Fibroblast of skin of abdomen (primary cell): ENCODE measurements at regions not wholly inside any gene's neighbourhood (a gene's known extent, or its start where the extent isn't known, plus 50 kb on each side); places are given as distances from the start of the nearest gene placed in this dataset.
A peak's percentile ranks its signal among the peaks of the same experiment; 100 is the strongest.

Source experiments
- DNase-seq: peaks from one replicate; pipeline ENCODE4 v3.0.0-alpha.2; 2013

- no peak for DNase-seq
Measured at GRCh38 chrX:10083809-10084208, 73.0 kb upstream of the CLCN4 start.

- DNase-seq, result no peak
Measured at GRCh38 chrX:10085223-10085622, 71.6 kb upstream of the CLCN4 start.

- no peak for DNase-seq
Measured at GRCh38 chrX:10086676-10087075, 70.1 kb upstream of the CLCN4 start.

GRCh38 chrX:10087391-10087790 is 69.4 kb upstream of the CLCN4 start:
- no peak for DNase-seq

DNA sequence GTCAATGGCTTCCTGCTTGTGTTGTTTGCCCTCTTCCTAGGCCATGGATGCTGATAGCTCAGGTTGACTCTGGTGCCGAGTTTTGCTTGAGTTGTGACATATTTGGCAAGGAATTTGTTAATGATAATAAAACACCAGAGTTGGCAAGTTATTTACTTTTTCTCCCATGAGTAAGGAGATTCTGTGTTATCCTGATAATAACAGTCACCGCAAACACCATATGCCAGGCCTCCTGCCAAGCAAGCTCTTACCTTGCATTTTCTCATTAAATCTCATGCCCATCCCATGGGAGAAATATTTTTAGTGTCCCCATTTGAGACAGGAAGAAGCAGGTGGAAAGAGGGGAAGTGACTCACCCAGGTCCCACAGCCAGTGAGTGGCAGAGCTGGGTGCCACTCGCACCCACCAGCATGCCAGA is 67.4 kb upstream of the CLCN4 start:
- DNase-seq, result no peak

- DNase-seq, result no peak
Measured at GRCh38 chrX:10090319-10090718, 66.5 kb upstream of the CLCN4 start.

- DNase-seq, result no peak
Measured at GRCh38 chrX:10095246-10095645, 61.5 kb upstream of the CLCN4 start.

GRCh38 chrX:10095698-10096432 is 60.9 kb upstream of the CLCN4 start:
- no peak for DNase-seq

- peak; percentile 33 for DNase-seq
Measured at GRCh38 chrX:10098270-10098713, 58.5 kb upstream of the CLCN4 start.

DNA sequence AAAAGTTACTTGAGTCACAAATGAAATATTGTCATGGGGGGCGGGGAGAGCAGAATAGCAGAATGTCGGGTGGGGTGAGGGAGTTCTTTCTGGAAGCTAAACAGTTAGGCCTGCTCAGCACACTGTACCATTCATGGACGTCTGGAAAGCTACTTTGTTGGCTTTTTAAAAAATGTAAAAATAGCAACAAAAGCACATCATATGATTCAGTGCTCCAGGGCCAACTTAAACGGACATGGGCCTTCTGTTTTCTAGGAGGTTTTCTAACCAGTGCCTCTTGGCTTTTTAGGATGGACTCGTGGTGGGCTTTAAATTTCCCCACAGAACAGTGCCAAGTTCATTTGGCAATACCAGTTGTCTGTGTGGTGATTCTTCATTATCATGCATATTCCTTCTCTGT is 57.4 kb upstream of the CLCN4 start:
- DNase-seq, result no peak

- no peak for DNase-seq
Measured at GRCh38 chrX:10101269-10101668, 55.5 kb upstream of the CLCN4 start.

DNA sequence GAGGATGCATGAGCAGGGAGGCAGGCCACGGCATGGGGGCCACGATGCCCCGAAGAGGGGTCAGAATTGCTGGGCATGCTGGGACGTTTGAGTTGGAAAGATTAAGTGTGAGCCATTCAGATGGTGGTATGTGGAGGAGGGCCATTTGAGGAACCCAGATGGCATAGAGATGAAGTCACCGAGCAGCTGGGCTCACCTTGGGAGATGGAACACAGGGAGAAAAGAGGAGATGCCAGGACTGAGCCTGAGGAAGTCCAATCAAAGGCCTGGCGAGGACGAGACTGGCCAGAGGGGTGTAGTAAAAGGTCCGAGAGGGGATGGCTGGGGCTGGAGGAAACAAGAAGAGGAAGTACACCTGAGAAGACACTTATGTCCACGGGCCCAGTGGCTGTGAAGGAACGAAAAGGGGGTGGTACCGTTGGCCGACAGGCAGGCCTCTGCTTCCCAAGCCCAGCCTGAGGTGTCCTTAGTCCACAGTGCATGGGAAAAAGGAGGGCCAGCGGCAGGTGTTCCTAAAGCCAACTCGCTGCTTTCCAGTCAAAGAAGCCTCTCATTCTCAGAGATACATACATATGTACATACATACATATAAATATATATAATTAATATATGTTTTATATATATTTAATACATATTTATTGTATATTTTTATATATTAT is 54.6 kb upstream of the CLCN4 start:
- DNase-seq, result no peak

GRCh38 chrX:10103023-10103422 is 53.8 kb upstream of the CLCN4 start:
- peak; percentile 81 for DNase-seq

DNA sequence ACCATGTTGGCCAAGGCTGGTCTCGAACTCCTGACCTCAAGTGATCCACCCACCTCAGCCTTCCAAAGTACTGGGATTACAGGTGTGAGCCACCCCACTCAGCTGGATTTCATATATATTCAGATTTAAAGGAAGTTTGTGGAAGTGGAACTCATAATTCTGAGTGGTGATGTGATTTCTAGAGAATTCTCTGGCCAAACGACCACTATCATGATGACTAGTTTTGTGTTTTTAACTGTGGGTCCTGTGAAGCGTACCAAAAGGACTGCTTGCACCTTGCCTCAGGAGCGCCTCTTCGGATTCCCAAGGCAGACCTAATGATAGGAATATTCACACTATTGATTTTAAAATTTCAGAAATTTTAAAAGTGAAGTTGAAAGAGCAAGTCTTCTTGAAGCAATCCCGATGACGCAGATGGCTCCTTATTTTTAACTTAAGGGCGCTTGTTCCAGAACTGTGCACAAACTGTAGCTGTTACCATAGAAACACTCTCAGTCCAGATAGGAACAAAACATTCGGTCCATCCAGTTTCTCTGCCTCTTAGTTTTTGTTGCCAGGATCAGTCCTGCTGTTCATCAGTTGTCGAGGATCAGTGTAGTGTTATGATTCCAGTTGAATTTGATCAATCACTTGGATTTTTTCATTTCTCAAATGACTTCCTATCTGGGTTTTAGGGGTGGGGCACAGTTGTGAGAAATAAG is 51.7 kb upstream of the CLCN4 start:
- no peak for DNase-seq

- DNase-seq, result no peak
Measured at GRCh38 chrX:10106806-10107205, 50.0 kb upstream of the CLCN4 start.
